PC-3 (cell line): ENCODE measurements at regions not wholly inside any gene's neighbourhood (a gene's known extent, or its start where the extent isn't known, plus 50 kb on each side); places are given as distances from the start of the nearest gene placed in this dataset.
A peak's percentile ranks its signal among the peaks of the same experiment; 100 is the strongest.

Experiments
- ATAC-seq: fragments of 200-7000 bp; cut with Tn5 transposase; 2 replicates; pipeline ENCODE4 v1.9.1; 2020; ENCODE audit warnings: mild to moderate bottlenecking, moderate library complexity
- BruUV-seq: library from RNA; stranded (reverse); fragments of 400-500 nt; replicated peaks from 2 replicates; lab custom pipeline; 2021; lab: Mats Ljungman, UMichigan
- CTCF ChIA-PET: fragments of 300-600 bp; sonication (Branson Sonifier 250); formaldehyde crosslinking; loops from one replicate; lab custom pipeline; 2022; ENCODE audit warnings: antibody characterized with exemption; lab: Charles Lee
- POLR2A ChIA-PET: fragments of 300-600 bp; sonication (Branson Sonifier 250); formaldehyde crosslinking; loops from one replicate; lab custom pipeline; 2022; ENCODE audit warnings: antibody characterized with exemption; ENCODE audit not compliant: unreplicated experiment; lab: Charles Lee
- DNase-seq: peaks from one replicate; pipeline ENCODE4 v3.0.0-alpha.2; 2015
- H2AFZ ChIP-seq: fragments of 300-600 bp; sonication (generic); 2 replicates; pipeline ENCODE4 v1.6.0; 2016; ENCODE audit warnings: antibody characterized with exemption, low read length
- H3F3A ChIP-seq: fragments of 300-600 bp; sonication (generic); one replicate; pipeline ENCODE4 v1.6.0; 2017; ENCODE audit warnings: antibody characterized with exemption, low read length, control low read depth, mild to moderate bottlenecking; ENCODE audit not compliant: unreplicated experiment
- H3K27ac ChIP-seq: fragments of 300-600 bp; sonication (generic); 2 replicates; pipeline ENCODE4 v1.5.1; 2016; ENCODE audit warnings: mild to moderate bottlenecking, low read length
- H3K27me3 ChIP-seq: fragments of 300-600 bp; sonication (generic); 2 replicates; pipeline ENCODE4 v1.6.1; 2016; ENCODE audit warnings: low read length, mixed read lengths
- H3K36me3 ChIP-seq: fragments of 300-600 bp; sonication (generic); 2 replicates; pipeline ENCODE4 v1.6.1; 2016; ENCODE audit warnings: low read depth, mixed run types, low read length, mixed read lengths
- H3K4me1 ChIP-seq: fragments of 300-600 bp; sonication (generic); 2 replicates; pipeline ENCODE4 v1.5.1; 2016; ENCODE audit warnings: low read length; ENCODE audit not compliant: insufficient read depth
- H3K4me2 ChIP-seq: fragments of 300-600 bp; sonication (generic); 2 replicates; pipeline ENCODE4 v1.6.0; 2016; ENCODE audit warnings: low read length
- H3K4me3 ChIP-seq: fragments of 300-600 bp; sonication (generic); 2 replicates; pipeline ENCODE4 v1.5.1; 2016; ENCODE audit warnings: mild to moderate bottlenecking, low read length, mixed read lengths
- H3K79me2 ChIP-seq: fragments of 300-600 bp; sonication (generic); 2 replicates; pipeline ENCODE4 v1.6.1; 2017; ENCODE audit warnings: low read length, mixed read lengths
- H3K9ac ChIP-seq: fragments of 300-600 bp; sonication (generic); 2 replicates; pipeline ENCODE4 v1.6.0; 2016; ENCODE audit warnings: mild to moderate bottlenecking, low read length
- H3K9me2 ChIP-seq: fragments of 300-600 bp; sonication (generic); replicated peaks from 2 replicates; pipeline ENCODE4 v1.6.1; 2016; ENCODE audit warnings: mixed run types, low read length, mixed read lengths
- H3K9me3 ChIP-seq: fragments of 300-600 bp; sonication (generic); 2 replicates; pipeline ENCODE4 v1.6.1; 2016; ENCODE audit warnings: low read length, mixed read lengths
- H4K20me1 ChIP-seq: fragments of 300-600 bp; sonication (generic); 2 replicates; pipeline ENCODE4 v1.6.1; 2016; ENCODE audit warnings: low read length, mixed read lengths
- CTCF ChIP-seq: fragments of 300-600 bp; sonication (generic); conservative IDR thresholded peaks from 2 replicates; pipeline ENCODE4 v1.5.1; 2017; ENCODE audit warnings: antibody characterized with exemption, low read depth, mild to moderate bottlenecking, low read length
- EZH2 ChIP-seq: fragments of 300-600 bp; sonication (generic); IDR thresholded peaks from one replicate; pipeline ENCODE4 v1.6.1; 2017; ENCODE audit warnings: antibody characterized with exemption, mild to moderate bottlenecking, low read length; ENCODE audit not compliant: unreplicated experiment
- EZH2phosphoT487 ChIP-seq: fragments of 300-600 bp; sonication (generic); IDR thresholded peaks from 2 replicates; pipeline ENCODE4 v1.6.1; 2018; ENCODE audit warnings: mild to moderate bottlenecking, antibody characterized with exemption, low read length, borderline replicate concordance
- intact Hi-C: fragments of 100-400 bp; cut with micrococcal nuclease; formaldehyde crosslinking; loops from 2 replicates; pipeline ENCODE4 v1.9.0; 2023

DNA sequence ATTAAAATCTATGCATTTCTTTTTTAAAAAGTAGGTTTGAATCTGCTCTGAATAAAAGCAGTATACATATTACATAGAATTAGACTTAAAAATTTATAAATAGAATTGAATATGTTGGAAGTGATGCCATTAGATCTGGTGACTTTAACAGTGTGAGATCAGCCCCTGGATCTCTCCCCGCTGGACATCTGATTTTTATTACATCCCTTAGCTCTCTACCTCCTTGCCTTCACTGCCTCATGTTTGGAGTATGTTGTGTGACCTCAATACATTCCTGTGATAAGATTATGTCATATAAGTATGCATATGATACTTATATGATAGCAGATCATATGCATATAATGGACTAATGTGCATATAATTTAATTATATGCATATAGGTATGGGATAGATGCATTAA is 643.4 kb upstream of the NR2F2 start:
- no peaks in the 10 kb centered on the region for H3K27me3 ChIP-seq
- H3K4me2 ChIP-seq = no peak overlapping the region
- no peaks in the 10 kb centered on the region for H3K9me3 ChIP-seq
- intact Hi-C loops = no loop called here
- H3K9me2 ChIP-seq = no peaks in the 10 kb centered on the region
- BruUV-seq = no TSS peak
- ATAC-seq (no peak), DNase-seq (no peak)
- H3K36me3 ChIP-seq = no peaks in the 10 kb centered on the region
- H4K20me1 ChIP-seq = no peaks in the 10 kb centered on the region
- H3K4me1 ChIP-seq = peaks cover 23% of the 10 kb centered on the region
- ChIA-PET POLR2A (no interaction called here), CTCF (no interaction called here)
- H3K4me3 ChIP-seq = no peak overlapping the region
- no peak overlapping the region for H3K9ac ChIP-seq
- TF ChIP-seq CTCF = no peak
- H3K79me2 ChIP-seq = no peaks in the 10 kb centered on the region
- H2AFZ ChIP-seq = no peak overlapping the region
- no peak overlapping the region for H3K27ac ChIP-seq
- no peaks in the 10 kb centered on the region for H3F3A ChIP-seq

DNA sequence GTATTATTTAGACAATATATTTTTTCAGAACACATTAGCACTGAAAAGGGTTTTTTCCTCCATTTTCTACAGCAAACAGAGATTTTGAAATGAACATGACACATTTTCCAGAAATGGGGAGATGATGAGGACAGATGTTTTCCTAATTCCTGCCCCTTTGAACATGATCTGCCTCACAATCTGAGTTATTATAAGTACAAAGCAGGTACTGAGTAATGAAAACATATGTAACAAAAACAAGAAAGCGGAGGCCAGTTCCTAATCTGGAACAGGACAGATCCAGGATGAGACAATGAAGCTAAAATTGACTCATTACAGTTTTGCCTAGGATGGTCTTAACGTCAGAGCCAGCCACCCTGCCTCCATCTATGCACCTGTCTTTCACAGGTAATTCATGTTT is 642.8 kb upstream of the NR2F2 start:
- Histone ChIP-seq H3K9me2 (no peaks in the 10 kb centered on the region), H3K27me3 (no peaks in the 10 kb centered on the region), H3K27ac (no peak overlapping the region), H3K9me3 (no peaks in the 10 kb centered on the region), H4K20me1 (no peaks in the 10 kb centered on the region), H3K4me1 (peaks cover 23% of the 10 kb centered on the region), H3K4me3 (no peak overlapping the region), H3K9ac (no peak overlapping the region), H3F3A (no peaks in the 10 kb centered on the region), H2AFZ (no peak overlapping the region), H3K79me2 (no peaks in the 10 kb centered on the region), H3K4me2 (no peak overlapping the region), H3K36me3 (no peaks in the 10 kb centered on the region)
- ATAC-seq = no peak
- TF ChIP-seq EZH2 (no peak), CTCF (no peak), EZH2phosphoT487 (no peak)
- CTCF ChIA-PET = no interaction called here
- no peak for DNase-seq
- no TSS peak for BruUV-seq
- intact Hi-C loops = no loop called here
- POLR2A ChIA-PET = no interaction called here

DNA sequence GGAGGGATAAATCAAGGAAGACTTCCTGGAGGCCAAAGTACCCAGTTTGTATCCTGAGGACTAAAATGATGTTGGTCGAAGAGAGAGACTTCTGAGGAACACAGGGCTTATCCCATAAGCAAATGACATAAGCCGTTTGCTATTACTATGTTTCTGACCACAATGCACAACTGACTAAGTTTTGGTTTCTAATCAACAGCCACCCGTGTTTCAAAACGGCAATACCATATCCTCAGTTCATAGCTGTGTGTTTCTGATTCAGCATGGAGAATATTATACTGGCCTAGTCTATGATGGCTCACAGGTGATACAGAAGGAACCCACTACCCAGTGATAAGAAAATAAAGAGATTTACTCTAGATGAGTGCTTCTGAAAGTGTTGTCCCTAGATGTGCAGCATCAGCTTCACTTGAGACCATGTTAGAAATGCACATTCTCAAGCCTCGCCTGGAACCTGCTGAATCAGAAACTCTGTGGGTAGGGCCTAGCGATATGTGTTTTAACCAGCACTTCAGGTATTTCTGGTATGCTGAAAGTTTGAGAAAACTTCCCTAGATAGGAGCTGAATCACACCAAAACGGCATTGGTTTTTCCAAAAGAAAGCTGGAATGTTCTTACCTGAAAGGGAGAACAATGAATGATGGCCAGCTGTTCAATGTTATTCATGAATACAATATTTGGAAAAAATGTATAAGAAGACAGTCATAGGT is 639.7 kb upstream of the NR2F2 start:
- H3F3A ChIP-seq = no peaks in the 10 kb centered on the region
- H3K27ac ChIP-seq = no peak overlapping the region
- no peaks in the 10 kb centered on the region for H3K9me2 ChIP-seq
- no peaks in the 10 kb centered on the region for H3K27me3 ChIP-seq
- H3K9me3 ChIP-seq = peaks cover 18% of the 10 kb centered on the region; the same call in 1 of the 2 replicates
- no peak overlapping the region for H3K9ac ChIP-seq
- peaks cover under 1% of the 10 kb centered on the region for H3K4me1 ChIP-seq
- 0 out of 2 replicates have a peak, but pooled peaks cover 4% of the 10 kb centered on the region for H3K36me3 ChIP-seq
- intact Hi-C loops = no loop called here
- CTCF ChIA-PET = no interaction called here
- no peak overlapping the region for H2AFZ ChIP-seq
- no peak overlapping the region for H3K4me2 ChIP-seq
- H3K79me2 ChIP-seq = no peaks in the 10 kb centered on the region
- TF ChIP-seq EZH2 = no peak
- no peak for TF ChIP-seq EZH2phosphoT487
- no peak for TF ChIP-seq CTCF
- ATAC-seq (no peak), DNase-seq (peak; percentile 38)
- POLR2A ChIA-PET = no interaction called here
- BruUV-seq = no TSS peak
- no peaks in the 10 kb centered on the region for H4K20me1 ChIP-seq
- H3K4me3 ChIP-seq = no peak overlapping the region
